ENCODE measurements at regions not wholly inside any gene's neighbourhood (a gene's known extent, or its start where the extent isn't known, plus 50 kb on each side); places are given as distances from the start of the nearest gene placed in this dataset.
"Not testable (repeated sequence)": the region's sequence is repeated elsewhere in the genome, so short reads cannot be mapped to it uniquely, and the experiment has no call there.

DNA sequence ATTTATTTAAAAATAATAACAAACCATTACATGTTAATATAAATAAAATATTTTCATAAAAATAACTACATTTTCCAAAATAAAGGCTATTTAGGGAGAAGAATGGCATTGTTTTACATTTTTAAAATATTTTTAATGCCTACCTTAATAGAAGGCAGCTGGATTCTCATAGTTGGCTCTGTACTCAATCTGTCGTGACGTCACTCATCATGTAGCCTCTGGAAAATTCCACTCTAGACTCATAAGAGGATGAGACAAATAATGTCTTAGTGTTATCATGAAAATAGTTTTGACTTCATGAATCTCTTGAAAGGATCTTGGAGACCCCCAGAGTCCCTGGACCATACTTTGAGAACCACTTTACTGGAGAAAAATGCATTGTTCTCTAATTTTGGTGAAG, 93.1 kb downstream of the NXNL2 start:
- Histone ChIP-seq H3K9me3 (replicated peaks) (peaks cover 3% of the 10 kb centered on the region), H3K27ac (replicated peaks) (no peak overlapping the region), H3K27me3 (ENCODE audit: low read depth) (no peaks in the 10 kb centered on the region), H3K36me3 (no peaks in the 10 kb centered on the region), H3K4me1 (no peaks in the 10 kb centered on the region), H3K4me3 (no peak overlapping the region)
- no peak for DNase-seq
- TF ChIP-seq, protein P1, sequence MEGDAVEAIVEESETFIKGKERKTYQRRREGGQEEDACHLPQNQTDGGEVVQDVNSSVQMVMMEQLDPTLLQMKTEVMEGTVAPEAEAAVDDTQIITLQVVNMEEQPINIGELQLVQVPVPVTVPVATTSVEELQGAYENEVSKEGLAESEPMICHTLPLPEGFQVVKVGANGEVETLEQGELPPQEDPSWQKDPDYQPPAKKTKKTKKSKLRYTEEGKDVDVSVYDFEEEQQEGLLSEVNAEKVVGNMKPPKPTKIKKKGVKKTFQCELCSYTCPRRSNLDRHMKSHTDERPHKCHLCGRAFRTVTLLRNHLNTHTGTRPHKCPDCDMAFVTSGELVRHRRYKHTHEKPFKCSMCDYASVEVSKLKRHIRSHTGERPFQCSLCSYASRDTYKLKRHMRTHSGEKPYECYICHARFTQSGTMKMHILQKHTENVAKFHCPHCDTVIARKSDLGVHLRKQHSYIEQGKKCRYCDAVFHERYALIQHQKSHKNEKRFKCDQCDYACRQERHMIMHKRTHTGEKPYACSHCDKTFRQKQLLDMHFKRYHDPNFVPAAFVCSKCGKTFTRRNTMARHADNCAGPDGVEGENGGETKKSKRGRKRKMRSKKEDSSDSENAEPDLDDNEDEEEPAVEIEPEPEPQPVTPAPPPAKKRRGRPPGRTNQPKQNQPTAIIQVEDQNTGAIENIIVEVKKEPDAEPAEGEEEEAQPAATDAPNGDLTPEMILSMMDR (IDR thresholded peaks at IDR 0.05; ENCODE audit: borderline replicate concordance): no peak
- intact Hi-C loops (cut with micrococcal nuclease): no loop called here

DNA sequence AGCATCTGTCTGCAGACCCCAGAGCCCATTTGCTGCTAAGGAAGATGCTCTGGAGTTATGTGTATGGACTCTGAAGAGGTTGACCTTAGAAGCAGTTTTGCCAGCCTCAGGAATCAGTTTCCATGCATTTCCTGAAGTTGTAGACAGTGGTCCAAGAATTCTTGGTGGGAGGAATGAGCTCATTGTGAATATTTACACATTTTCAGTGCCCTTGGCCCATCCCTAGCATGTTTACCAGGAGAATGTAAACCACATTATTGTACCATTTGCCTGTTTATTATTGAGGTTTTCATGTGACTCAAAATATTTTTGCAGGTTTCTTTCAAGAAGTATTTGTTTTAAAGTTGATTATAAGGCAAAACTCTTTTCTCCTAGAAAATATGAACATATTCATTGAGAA, 93.8 kb downstream of the NXNL2 start:
- peaks cover 10% of the 10 kb centered on the region for H3K9me3 ChIP-seq (replicated peaks)
- DNase-seq: no peak
- intact Hi-C loops (cut with micrococcal nuclease): no loop called here
- TF ChIP-seq, protein P1 (IDR thresholded peaks at IDR 0.05; ENCODE audit: borderline replicate concordance): no peak
- no peak overlapping the region for H3K4me3 ChIP-seq
- H3K27ac ChIP-seq (replicated peaks): no peak overlapping the region
- H3K27me3 ChIP-seq (ENCODE audit: low read depth): no peaks in the 10 kb centered on the region
- no peaks in the 10 kb centered on the region for H3K36me3 ChIP-seq
- no peaks in the 10 kb centered on the region for H3K4me1 ChIP-seq

DNA sequence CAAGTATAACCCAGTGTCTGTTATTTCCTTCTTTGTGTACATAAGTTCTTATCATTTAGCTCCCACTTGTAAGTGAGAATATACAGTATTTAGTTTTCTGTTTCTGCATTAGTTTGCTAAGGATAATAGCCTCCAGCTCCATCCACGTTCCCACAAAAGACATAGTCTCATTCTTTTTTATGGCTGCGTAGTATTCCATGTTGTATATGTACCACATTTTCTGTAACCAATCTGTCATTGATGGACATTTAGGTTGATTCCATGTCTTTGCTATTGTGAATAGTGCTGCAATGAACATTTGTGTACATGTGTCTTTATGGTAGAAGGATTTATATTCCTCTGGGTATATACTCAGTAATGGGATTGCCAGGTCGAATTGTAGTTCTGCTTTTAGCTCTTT, 95.6 kb downstream of the NXNL2 start:
- H3K4me1 ChIP-seq; DNase-seq; H3K36me3 ChIP-seq; H3K27me3 ChIP-seq (ENCODE audit: low read depth); H3K27ac ChIP-seq (replicated peaks); intact Hi-C loops (cut with micrococcal nuclease); H3K4me3 ChIP-seq: not testable (repeated sequence)
- H3K9me3 ChIP-seq (replicated peaks): peaks cover 16% of the 10 kb centered on the region

DNA sequence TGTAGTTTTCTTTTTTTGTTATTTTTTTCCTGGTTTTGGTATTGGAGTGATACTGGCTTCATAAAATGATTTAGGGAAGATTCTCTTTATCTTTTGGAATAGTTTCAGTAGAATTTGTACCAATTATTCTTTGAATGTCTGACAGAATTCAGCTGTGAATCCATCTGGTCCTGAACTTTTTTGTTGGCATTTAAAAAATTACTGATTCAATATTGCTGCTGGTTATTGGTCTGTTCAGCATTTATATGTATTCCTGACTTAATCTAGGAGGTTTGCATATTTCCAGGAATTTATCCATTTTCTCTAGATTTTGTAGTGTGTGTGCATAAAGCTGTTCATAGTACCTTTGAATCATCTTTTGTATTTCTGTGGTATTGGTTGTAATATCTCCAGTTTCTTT, 100.2 kb downstream of the NXNL2 start:
- DNase-seq: no peak
- no peaks in the 10 kb centered on the region for H3K27me3 ChIP-seq (ENCODE audit: low read depth)
- H3K4me1 ChIP-seq: no peaks in the 10 kb centered on the region
- intact Hi-C loops (cut with micrococcal nuclease): no loop called here
- H3K9me3 ChIP-seq (replicated peaks): peaks cover 39% of the 10 kb centered on the region
- TF ChIP-seq, protein P1 (IDR thresholded peaks at IDR 0.05; ENCODE audit: borderline replicate concordance): no peak
- no peak overlapping the region for H3K27ac ChIP-seq (replicated peaks)
- H3K36me3 ChIP-seq: no peaks in the 10 kb centered on the region
- H3K4me3 ChIP-seq: no peak overlapping the region

DNA sequence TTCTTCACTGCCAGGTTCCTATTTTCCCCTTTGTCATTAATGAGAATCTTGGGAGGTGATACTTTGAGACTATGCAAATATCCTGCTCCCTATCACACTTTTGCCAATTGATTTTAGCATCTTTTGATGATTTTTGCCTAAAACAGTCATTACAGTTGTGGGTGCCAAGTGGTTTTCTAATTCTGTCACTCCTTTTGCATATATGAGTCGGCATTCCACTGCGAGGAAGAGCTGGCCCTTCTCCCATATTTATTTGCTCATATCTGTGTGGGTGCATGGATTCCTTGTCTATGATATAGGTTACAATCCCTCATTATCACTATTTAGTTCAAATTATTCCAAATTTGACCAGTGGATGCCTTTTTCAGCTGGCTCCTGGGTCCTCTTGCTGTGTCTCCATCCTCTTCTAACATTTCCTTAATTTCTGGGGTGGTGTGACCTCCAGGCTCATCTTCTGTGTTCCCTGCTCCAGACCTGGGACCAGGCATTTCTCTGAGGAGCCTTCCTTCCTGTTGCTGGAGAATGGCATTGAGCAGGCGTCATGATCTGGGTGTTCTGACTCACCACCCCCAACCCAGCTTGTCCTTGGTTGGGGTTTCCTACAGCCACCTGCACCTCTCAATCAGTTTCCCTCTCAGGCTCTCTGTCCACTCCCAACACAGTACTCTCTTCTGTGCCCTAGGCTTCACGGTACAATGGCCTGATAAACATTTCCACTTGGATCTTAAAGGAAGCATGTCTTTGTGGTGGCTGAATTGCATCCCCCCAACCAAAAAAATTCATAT, 106.7 kb downstream of the NXNL2 start:
- no peak overlapping the region for H3K27ac ChIP-seq (replicated peaks)
- H3K9me3 ChIP-seq (replicated peaks): peaks cover 20% of the 10 kb centered on the region
- DNase-seq: no peak
- no peaks in the 10 kb centered on the region for H3K36me3 ChIP-seq
- TF ChIP-seq, protein P1 (IDR thresholded peaks at IDR 0.05; ENCODE audit: borderline replicate concordance): no peak
- no peak overlapping the region for H3K4me3 ChIP-seq
- H3K27me3 ChIP-seq (ENCODE audit: low read depth): peaks cover 9% of the 10 kb centered on the region
- intact Hi-C loops (cut with micrococcal nuclease): no loop called here
- no peaks in the 10 kb centered on the region for H3K4me1 ChIP-seq

DNA sequence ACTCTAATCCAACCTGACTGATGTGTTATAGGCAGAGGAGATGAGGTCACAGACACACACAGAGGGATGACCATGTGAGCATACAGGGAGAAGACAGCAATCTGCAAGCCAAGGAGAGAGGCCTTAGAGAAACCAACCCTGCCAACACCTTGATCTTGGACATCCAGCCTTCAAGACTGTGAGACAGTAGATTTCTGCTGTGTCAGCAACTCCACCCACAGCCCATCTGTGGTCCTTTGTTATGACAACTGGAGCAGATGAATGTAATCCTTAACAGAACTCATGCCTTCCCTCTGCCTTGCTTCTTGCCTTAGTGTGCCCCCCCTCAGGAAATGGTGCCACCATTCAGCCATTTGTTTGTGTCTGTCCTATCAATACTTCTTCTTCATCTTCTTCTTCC, 107.4 kb downstream of the NXNL2 start:
- peaks cover 9% of the 10 kb centered on the region for H3K27me3 ChIP-seq (ENCODE audit: low read depth)
- intact Hi-C loops (cut with micrococcal nuclease): no loop called here
- H3K4me3 ChIP-seq: no peak overlapping the region
- TF ChIP-seq, protein P1 (IDR thresholded peaks at IDR 0.05; ENCODE audit: borderline replicate concordance): no peak
- H3K27ac ChIP-seq (replicated peaks): no peak overlapping the region
- H3K4me1 ChIP-seq: no peaks in the 10 kb centered on the region
- peaks cover 14% of the 10 kb centered on the region for H3K9me3 ChIP-seq (replicated peaks)
- no peaks in the 10 kb centered on the region for H3K36me3 ChIP-seq
- no peak for DNase-seq
